ENCODE measurements at regions not wholly inside any gene's neighbourhood (a gene's known extent, or its start where the extent isn't known, plus 50 kb on each side); places are given as distances from the start of the nearest gene placed in this dataset.

- intact Hi-C loops (cut with micrococcal nuclease) = no loop called here
- CTCF ChIA-PET = no interaction called here
Measured at GRCh38 chr5:69013481-69013880, 80.3 kb upstream of the SLC30A5 start.

More at GRCh38 chr5:69013481-69013880, 80.3 kb upstream of the SLC30A5 start:
- no peaks in the 10 kb centered on the region for H3K9me3 ChIP-seq (ENCODE audit: control insufficient read depth in 1 of 2, insufficient read depth in 1 of 2, low read depth in 1 of 2, low read length in 2 of 2)
- no peak overlapping the region for H2AFZ ChIP-seq (ENCODE audit: low read depth, low read length, poor library complexity, severe bottlenecking)
- H3K4me1 ChIP-seq (ENCODE audit: control insufficient read depth in 1 of 2, insufficient read depth in 2 of 2, low read length in 2 of 2) = no peaks in the 10 kb centered on the region
- H3K9me2 ChIP-seq (ENCODE audit: insufficient read depth) = no peaks in the 10 kb centered on the region
- ChIA-PET POLR2A (no interaction called here), RAD21 (ENCODE audit: low non-redundant PET in 1 of 2, low total read pairs in 2 of 2, uncharacterized antibody in 2 of 2, unreplicated experiment in 2 of 2) (no interaction called here)
- BruUV-seq (replicated peaks) = no TSS peak
- H3K27me3 ChIP-seq (ENCODE audit: insufficient read depth, low read length) = no peaks in the 10 kb centered on the region
- no peak for TF ChIP-seq ATF3 (IDR thresholded peaks at IDR 0.05)
- no peak for TF ChIP-seq SP1 (IDR thresholded peaks at IDR 0.05; ENCODE audit: low read depth)
- TF ChIP-seq ZBTB33 (IDR thresholded peaks at IDR 0.05; ENCODE audit: extremely low read depth, insufficient replicate concordance, low read length) = no peak
- TF ChIP-seq, protein P1, sequence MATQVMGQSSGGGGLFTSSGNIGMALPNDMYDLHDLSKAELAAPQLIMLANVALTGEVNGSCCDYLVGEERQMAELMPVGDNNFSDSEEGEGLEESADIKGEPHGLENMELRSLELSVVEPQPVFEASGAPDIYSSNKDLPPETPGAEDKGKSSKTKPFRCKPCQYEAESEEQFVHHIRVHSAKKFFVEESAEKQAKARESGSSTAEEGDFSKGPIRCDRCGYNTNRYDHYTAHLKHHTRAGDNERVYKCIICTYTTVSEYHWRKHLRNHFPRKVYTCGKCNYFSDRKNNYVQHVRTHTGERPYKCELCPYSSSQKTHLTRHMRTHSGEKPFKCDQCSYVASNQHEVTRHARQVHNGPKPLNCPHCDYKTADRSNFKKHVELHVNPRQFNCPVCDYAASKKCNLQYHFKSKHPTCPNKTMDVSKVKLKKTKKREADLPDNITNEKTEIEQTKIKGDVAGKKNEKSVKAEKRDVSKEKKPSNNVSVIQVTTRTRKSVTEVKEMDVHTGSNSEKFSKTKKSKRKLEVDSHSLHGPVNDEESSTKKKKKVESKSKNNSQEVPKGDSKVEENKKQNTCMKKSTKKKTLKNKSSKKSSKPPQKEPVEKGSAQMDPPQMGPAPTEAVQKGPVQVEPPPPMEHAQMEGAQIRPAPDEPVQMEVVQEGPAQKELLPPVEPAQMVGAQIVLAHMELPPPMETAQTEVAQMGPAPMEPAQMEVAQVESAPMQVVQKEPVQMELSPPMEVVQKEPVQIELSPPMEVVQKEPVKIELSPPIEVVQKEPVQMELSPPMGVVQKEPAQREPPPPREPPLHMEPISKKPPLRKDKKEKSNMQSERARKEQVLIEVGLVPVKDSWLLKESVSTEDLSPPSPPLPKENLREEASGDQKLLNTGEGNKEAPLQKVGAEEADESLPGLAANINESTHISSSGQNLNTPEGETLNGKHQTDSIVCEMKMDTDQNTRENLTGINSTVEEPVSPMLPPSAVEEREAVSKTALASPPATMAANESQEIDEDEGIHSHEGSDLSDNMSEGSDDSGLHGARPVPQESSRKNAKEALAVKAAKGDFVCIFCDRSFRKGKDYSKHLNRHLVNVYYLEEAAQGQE (IDR thresholded peaks at IDR 0.05; ENCODE audit: low read depth) = no peak
- no peak for TF ChIP-seq EGR1 (IDR thresholded peaks at IDR 0.05; ENCODE audit: low read depth)
- no peak for TF ChIP-seq ZNF274 (IDR thresholded peaks at IDR 0.05; ENCODE audit: low read depth, low read length)
- TF ChIP-seq JUND (IDR thresholded peaks at IDR 0.05) = no peak
- no peak for TF ChIP-seq POLR2A (IDR thresholded peaks at IDR 0.05; ENCODE audit: borderline replicate concordance, extremely low read depth, insufficient read depth, insufficient read length)
- no peak for TF ChIP-seq YY1 (IDR thresholded peaks at IDR 0.05; ENCODE audit: extremely low read depth, insufficient replicate concordance, low read depth, low read length)
- TF ChIP-seq, protein P2, sequence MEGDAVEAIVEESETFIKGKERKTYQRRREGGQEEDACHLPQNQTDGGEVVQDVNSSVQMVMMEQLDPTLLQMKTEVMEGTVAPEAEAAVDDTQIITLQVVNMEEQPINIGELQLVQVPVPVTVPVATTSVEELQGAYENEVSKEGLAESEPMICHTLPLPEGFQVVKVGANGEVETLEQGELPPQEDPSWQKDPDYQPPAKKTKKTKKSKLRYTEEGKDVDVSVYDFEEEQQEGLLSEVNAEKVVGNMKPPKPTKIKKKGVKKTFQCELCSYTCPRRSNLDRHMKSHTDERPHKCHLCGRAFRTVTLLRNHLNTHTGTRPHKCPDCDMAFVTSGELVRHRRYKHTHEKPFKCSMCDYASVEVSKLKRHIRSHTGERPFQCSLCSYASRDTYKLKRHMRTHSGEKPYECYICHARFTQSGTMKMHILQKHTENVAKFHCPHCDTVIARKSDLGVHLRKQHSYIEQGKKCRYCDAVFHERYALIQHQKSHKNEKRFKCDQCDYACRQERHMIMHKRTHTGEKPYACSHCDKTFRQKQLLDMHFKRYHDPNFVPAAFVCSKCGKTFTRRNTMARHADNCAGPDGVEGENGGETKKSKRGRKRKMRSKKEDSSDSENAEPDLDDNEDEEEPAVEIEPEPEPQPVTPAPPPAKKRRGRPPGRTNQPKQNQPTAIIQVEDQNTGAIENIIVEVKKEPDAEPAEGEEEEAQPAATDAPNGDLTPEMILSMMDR (IDR thresholded peaks at IDR 0.05 in 2 of 3, conservative IDR thresholded peaks at IDR 0.05 in 1 of 3; ENCODE audit: borderline replicate concordance in 1 of 3, insufficient read depth in 1 of 3, low read depth in 2 of 3, low read length in 2 of 3) = no peak
- H4K20me1 ChIP-seq (ENCODE audit: insufficient read depth) = no peaks in the 10 kb centered on the region
- H3K4me2 ChIP-seq (ENCODE audit: low read length) = no peak overlapping the region
- H3K79me2 ChIP-seq (ENCODE audit: insufficient read depth, low read length) = no peaks in the 10 kb centered on the region
- no peak for ATAC-seq
- no peak overlapping the region for H3K27ac ChIP-seq (ENCODE audit: low read depth, low read length)
- DNase-seq (ENCODE audit: low read depth, low spot score) = no peak
- no peak overlapping the region for H3K4me3 ChIP-seq (replicated peaks in 1 of 2; ENCODE audit: low read depth in 1 of 2, low read length in 2 of 2)
- no peak overlapping the region for H3K9ac ChIP-seq (ENCODE audit: low read length)
- H3K36me3 ChIP-seq (ENCODE audit: control insufficient read depth in 1 of 2, insufficient read depth in 2 of 2, low read length in 2 of 2) = no peaks in the 10 kb centered on the region

Measured in HCT116 (cell line).